Erythroblast (primary cell): ENCODE measurements at regions not wholly inside any gene's neighbourhood (a gene's known extent, or its start where the extent isn't known, plus 50 kb on each side); places are given as distances from the start of the nearest gene placed in this dataset.

Source experiments
- GATA1 ChIP-seq: IDR thresholded peaks from 2 replicates; pipeline ENCODE4 v1.6.1; 2011; ENCODE audit warnings: low read depth, mild to moderate bottlenecking, control low read depth, low read length, moderate library complexity
- POLR2A ChIP-seq: IDR thresholded peaks from 2 replicates; pipeline ENCODE4 v1.6.1; 2011; ENCODE audit warnings: mild to moderate bottlenecking, low read length

GRCh38 chr3:14267976-14268375 is 89.4 kb downstream of the LSM3 start:
- no peak for TF ChIP-seq POLR2A
- no peak for TF ChIP-seq GATA1
